Astrocyte (in vitro differentiated cells and primary cell): ENCODE measurements at regions not wholly inside any gene's neighbourhood (a gene's known extent, or its start where the extent isn't known, plus 50 kb on each side); places are given as distances from the start of the nearest gene placed in this dataset.
"Not testable (repeated sequence)": the region's sequence is repeated elsewhere in the genome, so short reads cannot be mapped to it uniquely, and the experiment has no call there.

Experiments used
- EZH2 ChIP-seq: IDR thresholded peaks from 2 replicates; pipeline ENCODE4 v1.6.1; 2012; ENCODE audit warnings: mild to moderate bottlenecking, low read length, inconsistent platforms; ENCODE audit not compliant: insufficient read depth
- TF ChIP-seq, protein P1 (sequence below): IDR thresholded peaks from 2 replicates; pipeline ENCODE4 v1.5.1; 2011; ENCODE audit warnings: low read depth, mild to moderate bottlenecking, inconsistent platforms, low read length, moderate library complexity; ENCODE audit not compliant: insufficient read depth

GRCh38 chr9:61992110-61992509 lies 802.3 kb downstream of the SPATA31A7 start:
- TF ChIP-seq, protein P1, sequence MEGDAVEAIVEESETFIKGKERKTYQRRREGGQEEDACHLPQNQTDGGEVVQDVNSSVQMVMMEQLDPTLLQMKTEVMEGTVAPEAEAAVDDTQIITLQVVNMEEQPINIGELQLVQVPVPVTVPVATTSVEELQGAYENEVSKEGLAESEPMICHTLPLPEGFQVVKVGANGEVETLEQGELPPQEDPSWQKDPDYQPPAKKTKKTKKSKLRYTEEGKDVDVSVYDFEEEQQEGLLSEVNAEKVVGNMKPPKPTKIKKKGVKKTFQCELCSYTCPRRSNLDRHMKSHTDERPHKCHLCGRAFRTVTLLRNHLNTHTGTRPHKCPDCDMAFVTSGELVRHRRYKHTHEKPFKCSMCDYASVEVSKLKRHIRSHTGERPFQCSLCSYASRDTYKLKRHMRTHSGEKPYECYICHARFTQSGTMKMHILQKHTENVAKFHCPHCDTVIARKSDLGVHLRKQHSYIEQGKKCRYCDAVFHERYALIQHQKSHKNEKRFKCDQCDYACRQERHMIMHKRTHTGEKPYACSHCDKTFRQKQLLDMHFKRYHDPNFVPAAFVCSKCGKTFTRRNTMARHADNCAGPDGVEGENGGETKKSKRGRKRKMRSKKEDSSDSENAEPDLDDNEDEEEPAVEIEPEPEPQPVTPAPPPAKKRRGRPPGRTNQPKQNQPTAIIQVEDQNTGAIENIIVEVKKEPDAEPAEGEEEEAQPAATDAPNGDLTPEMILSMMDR = not testable (repeated sequence)
- not testable (repeated sequence) for TF ChIP-seq EZH2
